ENCODE measurements at regions not wholly inside any gene's neighbourhood (a gene's known extent, or its start where the extent isn't known, plus 50 kb on each side); places are given as distances from the start of the nearest gene placed in this dataset.

- Histone ChIP-seq H3K4me3 (ENCODE audit: insufficient read depth in 1 of 2, low read depth in 1 of 2, low read length in 2 of 2) (no peak overlapping the region), H3K27me3 (ENCODE audit: control insufficient read depth in 1 of 2, insufficient read depth in 1 of 2, low read length in 2 of 2) (peaks cover 0 to 22% of the 10 kb centered on the region in 2 experiments), H2BK15ac (ENCODE audit: low read depth, poor library complexity, severe bottlenecking) (no peak overlapping the region), H3K9ac (ENCODE audit: low read length) (no peak overlapping the region), H3K4me1 (ENCODE audit: control insufficient read depth, insufficient read depth, low read depth, low read length) (no peaks in the 10 kb centered on the region), H3K4ac (ENCODE audit: low read depth in 1 of 2, low read length in 2 of 2) (no peak overlapping the region), H2AFZ (ENCODE audit: low read depth, low read length) (no peak overlapping the region), H3K4me2 (ENCODE audit: low read length, poor library complexity, severe bottlenecking) (no peak overlapping the region), H3K18ac (ENCODE audit: low read depth in 1 of 2, low read length in 2 of 2) (no peak overlapping the region), H2AK5ac (ENCODE audit: low read length, severe bottlenecking) (no peak overlapping the region), H4K91ac (ENCODE audit: low read length) (no peak overlapping the region), H3K36me3 (ENCODE audit: control insufficient read depth in 1 of 2, insufficient read depth in 2 of 2, low read depth in 1 of 2, low read length in 2 of 2) (no peaks in the 10 kb centered on the region), H2BK120ac (ENCODE audit: low read depth, low read length) (no peak overlapping the region), H3K27ac (ENCODE audit: low read length, poor library complexity, severe bottlenecking) (no peak overlapping the region), H3K79me1 (replicated peaks; ENCODE audit: low read length, poor library complexity, severe bottlenecking) (no peaks in the 10 kb centered on the region), H3K14ac (ENCODE audit: low read length in 2 of 2) (no peak overlapping the region), H4K8ac (ENCODE audit: low read length) (no peak overlapping the region), H2BK5ac (ENCODE audit: low read depth, low read length, poor library complexity, severe bottlenecking) (no peak overlapping the region), H3K23ac (ENCODE audit: low read length in 2 of 2) (no peak overlapping the region), H3K9me3 (ENCODE audit: control insufficient read depth, low read length) (no peaks in the 10 kb centered on the region), H2BK12ac (ENCODE audit: low read length in 2 of 2) (no peak overlapping the region)
- WGBS: 100% methylated on average over 1 of the region's 1 CpG
- no peak for DNase-seq
These were observed 203.7 kb downstream of the MN1 start for GRCh38 chr22:27597703-27598444.

GRCh38 chr22:27598792-27599191 lies 202.8 kb downstream of the MN1 start:
- no peaks in the 10 kb centered on the region for H3K79me1 ChIP-seq (replicated peaks; ENCODE audit: low read length, poor library complexity, severe bottlenecking)
- no peak for DNase-seq
- no peak overlapping the region for H3K18ac ChIP-seq (ENCODE audit: low read depth in 1 of 2, low read length in 2 of 2)
- no peak overlapping the region for H3K4me3 ChIP-seq (ENCODE audit: insufficient read depth in 1 of 2, low read depth in 1 of 2, low read length in 2 of 2)
- peaks cover 0 to 31% of the 10 kb centered on the region in 2 experiments for H3K27me3 ChIP-seq (ENCODE audit: control insufficient read depth in 1 of 2, insufficient read depth in 1 of 2, low read length in 2 of 2)
- no peak overlapping the region for H2BK12ac ChIP-seq (ENCODE audit: low read length in 2 of 2)
- H2AFZ ChIP-seq (ENCODE audit: low read depth, low read length): no peak overlapping the region
- H2BK15ac ChIP-seq (ENCODE audit: low read depth, poor library complexity, severe bottlenecking): no peak overlapping the region
- no peaks in the 10 kb centered on the region for H3K9me3 ChIP-seq (ENCODE audit: control insufficient read depth, low read length)
- no peak overlapping the region for H2BK120ac ChIP-seq (ENCODE audit: low read depth, low read length)
- no peak overlapping the region for H3K9ac ChIP-seq (ENCODE audit: low read length)
- no peak overlapping the region for H3K27ac ChIP-seq (ENCODE audit: low read length, poor library complexity, severe bottlenecking)
- no peak overlapping the region for H3K14ac ChIP-seq (ENCODE audit: low read length in 2 of 2)
- H2BK5ac ChIP-seq (ENCODE audit: low read depth, low read length, poor library complexity, severe bottlenecking): no peak overlapping the region
- H4K8ac ChIP-seq (ENCODE audit: low read length): no peak overlapping the region
- H2AK5ac ChIP-seq (ENCODE audit: low read length, severe bottlenecking): no peak overlapping the region
- no peaks in the 10 kb centered on the region for H3K36me3 ChIP-seq (ENCODE audit: control insufficient read depth in 1 of 2, insufficient read depth in 2 of 2, low read depth in 1 of 2, low read length in 2 of 2)
- no peak overlapping the region for H3K4me2 ChIP-seq (ENCODE audit: low read length, poor library complexity, severe bottlenecking)
- peaks cover 4% of the 10 kb centered on the region for H3K4me1 ChIP-seq (ENCODE audit: control insufficient read depth, insufficient read depth, low read depth, low read length)
- H4K91ac ChIP-seq (ENCODE audit: low read length): no peak overlapping the region
- no peak overlapping the region for H3K23ac ChIP-seq (ENCODE audit: low read length in 2 of 2)
- H3K4ac ChIP-seq (ENCODE audit: low read depth in 1 of 2, low read length in 2 of 2): no peak overlapping the region
- 100% methylated on average over 1 of the region's 1 CpG for WGBS

GRCh38 chr22:27601195-27601594 lies 200.4 kb downstream of the MN1 start:
- Histone ChIP-seq H3K27me3 (ENCODE audit: control insufficient read depth in 1 of 2, insufficient read depth in 1 of 2, low read length in 2 of 2) (peaks cover 0 to 37% of the 10 kb centered on the region in 2 experiments), H3K4ac (ENCODE audit: low read depth in 1 of 2, low read length in 2 of 2) (no peak overlapping the region), H3K18ac (ENCODE audit: low read depth in 1 of 2, low read length in 2 of 2) (no peak overlapping the region), H2AK5ac (ENCODE audit: low read length, severe bottlenecking) (no peak overlapping the region), H3K23ac (ENCODE audit: low read length in 2 of 2) (no peak overlapping the region), H4K8ac (ENCODE audit: low read length) (no peak overlapping the region), H4K91ac (ENCODE audit: low read length) (no peak overlapping the region), H2AFZ (ENCODE audit: low read depth, low read length) (no peak overlapping the region), H3K9ac (ENCODE audit: low read length) (no peak overlapping the region), H3K27ac (ENCODE audit: low read length, poor library complexity, severe bottlenecking) (no peak overlapping the region), H2BK5ac (ENCODE audit: low read depth, low read length, poor library complexity, severe bottlenecking) (no peak overlapping the region), H3K4me1 (ENCODE audit: control insufficient read depth, insufficient read depth, low read depth, low read length) (peaks cover 6% of the 10 kb centered on the region), H3K4me2 (ENCODE audit: low read length, poor library complexity, severe bottlenecking) (no peak overlapping the region), H3K14ac (ENCODE audit: low read length in 2 of 2) (no peak overlapping the region), H3K79me1 (replicated peaks; ENCODE audit: low read length, poor library complexity, severe bottlenecking) (no peaks in the 10 kb centered on the region), H2BK120ac (ENCODE audit: low read depth, low read length) (no peak overlapping the region), H3K36me3 (ENCODE audit: control insufficient read depth in 1 of 2, insufficient read depth in 2 of 2, low read depth in 1 of 2, low read length in 2 of 2) (no peaks in the 10 kb centered on the region), H2BK15ac (ENCODE audit: low read depth, poor library complexity, severe bottlenecking) (no peak overlapping the region), H3K9me3 (ENCODE audit: control insufficient read depth, low read length) (peaks cover 5% of the 10 kb centered on the region), H2BK12ac (ENCODE audit: low read length in 2 of 2) (no peak overlapping the region), H3K4me3 (ENCODE audit: insufficient read depth in 1 of 2, low read depth in 1 of 2, low read length in 2 of 2) (no peak overlapping the region)
- DNase-seq: no peak
- whole genome bisulfite sequencing: 81% methylated on average over 9 of the region's 9 CpGs

- Histone ChIP-seq H2AFZ (ENCODE audit: low read depth, low read length) (no peak overlapping the region), H4K91ac (ENCODE audit: low read length) (no peak overlapping the region), H3K9ac (ENCODE audit: low read length) (no peak overlapping the region), H4K8ac (ENCODE audit: low read length) (no peak overlapping the region), H3K27ac (ENCODE audit: low read length, poor library complexity, severe bottlenecking) (no peak overlapping the region), H2BK12ac (ENCODE audit: low read length in 2 of 2) (no peak overlapping the region), H3K23ac (ENCODE audit: low read length in 2 of 2) (no peak overlapping the region), H3K4me1 (ENCODE audit: control insufficient read depth, insufficient read depth, low read depth, low read length) (peaks cover 6% of the 10 kb centered on the region), H3K4me3 (ENCODE audit: insufficient read depth in 1 of 2, low read depth in 1 of 2, low read length in 2 of 2) (no peak overlapping the region), H3K9me3 (ENCODE audit: control insufficient read depth, low read length) (peaks cover 5% of the 10 kb centered on the region), H2BK120ac (ENCODE audit: low read depth, low read length) (no peak overlapping the region), H3K36me3 (ENCODE audit: control insufficient read depth in 1 of 2, insufficient read depth in 2 of 2, low read depth in 1 of 2, low read length in 2 of 2) (no peaks in the 10 kb centered on the region), H3K18ac (ENCODE audit: low read depth in 1 of 2, low read length in 2 of 2) (no peak overlapping the region), H3K4ac (ENCODE audit: low read depth in 1 of 2, low read length in 2 of 2) (no peak overlapping the region), H2BK5ac (ENCODE audit: low read depth, low read length, poor library complexity, severe bottlenecking) (no peak overlapping the region), H3K14ac (ENCODE audit: low read length in 2 of 2) (no peak overlapping the region), H3K4me2 (ENCODE audit: low read length, poor library complexity, severe bottlenecking) (no peak overlapping the region), H2AK5ac (ENCODE audit: low read length, severe bottlenecking) (no peak overlapping the region), H3K79me1 (replicated peaks; ENCODE audit: low read length, poor library complexity, severe bottlenecking) (no peaks in the 10 kb centered on the region), H3K27me3 (ENCODE audit: control insufficient read depth in 1 of 2, insufficient read depth in 1 of 2, low read length in 2 of 2) (peaks cover 0 to 37% of the 10 kb centered on the region in 2 experiments), H2BK15ac (ENCODE audit: low read depth, poor library complexity, severe bottlenecking) (no peak overlapping the region)
- DNase-seq: no peak
- 54% methylated on average over 6 of the region's 6 CpGs for WGBS
These were observed 199.2 kb downstream of the MN1 start for GRCh38 chr22:27602390-27602789.
